Liver (tissue), 3 donors: ENCODE measurements at regions not wholly inside any gene's neighbourhood (a gene's known extent, or its start where the extent isn't known, plus 50 kb on each side); places are given as distances from the start of the nearest gene placed in this dataset.

Experiments
- CTCF ChIP-seq: fragments of 150-350 bp; IDR thresholded peaks from 2 replicates; pipeline ENCODE4 v1.5.1; 2017; ENCODE audit warnings: improper control_type of control experiment, low read depth, low read length; ENCODE audit not compliant: missing input control
- EGR1 ChIP-seq, 2 donors: IDR thresholded peaks; 2 replicates each; pipeline ENCODE4 v1.6.1; 2016 to 2018; ENCODE audit warnings: antibody characterized with exemption in 2 of 2, low read depth in 2 of 2
- FOXA1 ChIP-seq: IDR thresholded peaks from 2 replicates; pipeline ENCODE4 v1.6.1; 2016; ENCODE audit warnings: antibody characterized with exemption
- FOXA2 ChIP-seq: IDR thresholded peaks from 2 replicates; pipeline ENCODE4 v1.6.1; 2016; ENCODE audit warnings: antibody characterized with exemption
- GABPA ChIP-seq, 2 donors: IDR thresholded peaks in 1 of 2; conservative IDR thresholded peaks in 1 of 2; 2 replicates each; pipeline ENCODE4 v1.6.1; 2016; ENCODE audit warnings: antibody characterized with exemption in 2 of 2, mild to moderate bottlenecking in 1 of 2, moderate library complexity in 1 of 2
- HNF4A ChIP-seq, 2 donors: conservative IDR thresholded peaks; 2 replicates each; pipeline ENCODE4 v1.6.1; 2016; ENCODE audit warnings: antibody characterized with exemption in 2 of 2, mild to moderate bottlenecking in 2 of 2
- JUND ChIP-seq, 2 donors: IDR thresholded peaks; 2 replicates each; pipeline ENCODE4 v1.6.1; 2016; ENCODE audit warnings: antibody characterized with exemption in 2 of 2
- RAD21 ChIP-seq, 2 donors: IDR thresholded peaks; 2 replicates each; pipeline ENCODE4 v1.6.1; 2016; ENCODE audit warnings: antibody characterized with exemption in 2 of 2, mild to moderate bottlenecking in 2 of 2
- REST ChIP-seq: IDR thresholded peaks from 2 replicates; pipeline ENCODE4 v1.6.1; 2016; ENCODE audit warnings: antibody characterized with exemption, mild to moderate bottlenecking
- RXRA ChIP-seq, 2 donors: IDR thresholded peaks; 2 replicates each; pipeline ENCODE4 v1.6.1; 2017 to 2018; ENCODE audit warnings: antibody characterized with exemption in 2 of 2, mild to moderate bottlenecking in 1 of 2
- SP1 ChIP-seq: IDR thresholded peaks from 2 replicates; pipeline ENCODE4 v1.6.1; 2018; ENCODE audit warnings: antibody characterized with exemption, mild to moderate bottlenecking
- TAF1 ChIP-seq: conservative IDR thresholded peaks from 2 replicates; pipeline ENCODE4 v1.6.1; 2016; ENCODE audit warnings: antibody characterized with exemption, mild to moderate bottlenecking
- ZBTB33 ChIP-seq: IDR thresholded peaks from 2 replicates; pipeline ENCODE4 v1.6.1; 2016; ENCODE audit warnings: antibody characterized with exemption
- donor health status: healthy.
- donor health status: healthy.

- TF ChIP-seq CTCF (no peak), REST (no peak), JUND (IDR thresholded peaks at IDR 0.05) (no peak), ZBTB33 (no peak), HNF4A (conservative IDR thresholded peaks at IDR 0.05) (no peak), FOXA1 (no peak), GABPA (IDR thresholded peaks at IDR 0.05 in 1 of 2, conservative IDR thresholded peaks at IDR 0.05 in 1 of 2) (no peak), TAF1 (no peak), SP1 (no peak), RXRA (IDR thresholded peaks at IDR 0.05) (no peak), EGR1 (IDR thresholded peaks at IDR 0.05; ENCODE audit: low read depth in 2 of 2) (no peak), RAD21 (IDR thresholded peaks at IDR 0.05) (no peak), FOXA2 (no peak)
Observed at GRCh38 chr11:95499516-95500135, 268.6 kb upstream of the SESN3 start.
